ENCODE measurements at regions not wholly inside any gene's neighbourhood (a gene's known extent, or its start where the extent isn't known, plus 50 kb on each side); places are given as distances from the start of the nearest gene placed in this dataset.
"Not testable (repeated sequence)": the region's sequence is repeated elsewhere in the genome, so short reads cannot be mapped to it uniquely, and the experiment has no call there.

DNA sequence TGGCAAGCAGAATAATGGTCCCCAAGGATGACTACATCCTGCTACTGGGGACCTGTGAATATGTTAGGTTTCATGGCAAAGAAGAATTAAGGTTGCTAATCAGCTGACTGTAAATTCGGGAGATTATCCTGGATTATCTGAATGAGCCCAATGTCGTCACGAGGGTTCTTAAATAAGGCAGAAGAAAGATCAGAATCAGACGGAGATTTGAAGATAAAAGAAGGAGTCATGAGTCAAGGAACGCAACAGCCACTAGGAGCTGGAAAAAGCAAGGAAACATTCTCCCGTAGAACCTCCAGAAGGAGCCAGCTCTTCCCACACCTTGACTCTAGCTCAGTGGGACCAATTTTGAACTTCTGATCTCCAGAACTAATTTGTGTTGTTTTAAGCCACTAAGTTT lies 82.9 kb upstream of the APBB1IP start:
- TF ChIP-seq GATA1 (IDR thresholded peaks at IDR 0.05; ENCODE audit: low read depth, low read length) (no peak), POLR2A (IDR thresholded peaks at IDR 0.05; ENCODE audit: low read length) (no peak)
- no peak for DNase-seq

DNA sequence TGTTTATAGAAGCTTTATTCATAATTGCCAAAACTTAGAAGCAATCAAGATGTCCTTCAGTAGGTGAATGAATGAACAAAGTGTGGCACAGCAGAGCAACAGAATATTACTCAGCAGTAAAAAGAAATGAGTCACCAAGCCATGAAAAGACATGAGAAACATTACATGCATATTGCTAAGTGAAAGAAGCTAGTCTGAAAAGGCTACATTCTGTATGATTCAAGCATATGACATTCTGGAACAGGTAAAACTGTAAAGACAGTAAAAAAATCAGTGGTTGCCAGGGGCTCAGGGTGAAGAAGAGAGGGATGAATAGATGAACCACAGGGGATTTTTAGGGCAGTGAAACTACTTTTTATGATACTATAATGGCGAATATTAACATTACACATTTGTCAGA lies 80.9 kb upstream of the APBB1IP start:
- no peak for TF ChIP-seq POLR2A (IDR thresholded peaks at IDR 0.05; ENCODE audit: low read length)
- no peak for TF ChIP-seq GATA1 (IDR thresholded peaks at IDR 0.05; ENCODE audit: low read depth, low read length)

GRCh38 chr10:26358071-26358470 lies 80.1 kb upstream of the APBB1IP start:
- TF ChIP-seq POLR2A (IDR thresholded peaks at IDR 0.05; ENCODE audit: low read length) (no peak), GATA1 (IDR thresholded peaks at IDR 0.05; ENCODE audit: low read depth, low read length) (no peak)
- no peak for DNase-seq

More for the DNA sequence above, 80.9 kb upstream of the APBB1IP start:
- DNase-seq: no peak

DNA sequence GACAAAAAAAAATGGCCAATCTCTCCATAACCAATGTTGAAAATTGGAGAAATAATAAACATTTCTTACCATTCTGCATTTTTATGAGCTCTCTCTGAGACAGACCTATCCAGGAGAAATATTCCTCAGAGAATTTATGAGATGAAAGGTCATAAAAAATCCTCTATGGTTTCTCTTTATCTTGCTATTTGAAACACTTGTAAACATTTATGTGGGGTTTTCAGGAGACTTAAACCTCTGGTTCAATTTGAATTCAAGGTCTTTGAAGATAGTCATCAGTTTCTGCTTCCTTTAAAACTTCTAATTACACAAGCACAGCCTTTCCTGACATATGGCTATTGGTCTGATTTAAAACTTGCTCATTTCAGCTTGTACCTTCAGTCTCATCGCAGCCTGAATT lies 78.5 kb upstream of the APBB1IP start:
- TF ChIP-seq GATA1 (IDR thresholded peaks at IDR 0.05; ENCODE audit: low read depth, low read length) (no peak), POLR2A (IDR thresholded peaks at IDR 0.05; ENCODE audit: low read length) (no peak)
- no peak for DNase-seq

DNA sequence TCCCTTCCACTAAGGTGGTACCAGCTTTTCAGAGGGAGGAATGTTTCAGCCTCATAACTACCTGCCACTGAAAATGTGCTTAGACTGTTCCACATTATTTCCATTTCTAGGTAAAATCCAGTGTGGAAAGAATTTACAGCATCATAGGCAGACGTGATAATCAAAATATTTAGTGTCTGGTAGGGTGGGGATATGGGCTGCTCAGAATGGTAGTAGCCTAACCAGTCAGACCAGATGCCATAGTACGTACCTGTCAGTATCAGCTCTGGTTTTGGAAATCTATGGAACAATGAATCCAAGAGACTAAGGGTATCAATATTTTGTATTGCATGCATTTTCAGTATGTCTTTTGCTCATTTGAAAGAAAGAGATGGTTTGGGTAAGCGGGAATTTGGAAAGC lies 76.8 kb upstream of the APBB1IP start:
- TF ChIP-seq POLR2A (IDR thresholded peaks at IDR 0.05; ENCODE audit: low read length): no peak
- no peak for TF ChIP-seq GATA1 (IDR thresholded peaks at IDR 0.05; ENCODE audit: low read depth, low read length)
- DNase-seq: no peak

DNA sequence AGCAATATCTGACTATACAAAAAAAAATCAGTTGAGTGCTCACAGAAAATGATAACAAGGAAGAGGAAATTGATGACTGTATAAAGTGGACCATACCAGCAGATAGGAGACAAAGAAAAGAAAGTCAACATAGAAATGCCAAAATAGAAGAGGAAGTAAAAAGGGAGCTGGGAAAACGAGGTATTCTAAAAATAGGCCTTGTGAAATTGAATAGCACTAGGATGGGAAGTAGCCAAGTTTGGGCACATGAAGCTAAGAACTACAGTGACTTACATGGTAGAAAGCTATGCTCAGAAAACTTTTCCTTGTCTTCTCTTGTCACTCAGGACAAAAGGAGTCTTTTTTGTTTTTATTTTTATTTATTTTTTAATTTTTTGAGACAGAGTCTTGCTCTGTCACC lies 76.2 kb upstream of the APBB1IP start:
- DNase-seq: no peak
- no peak for TF ChIP-seq POLR2A (IDR thresholded peaks at IDR 0.05; ENCODE audit: low read length)
- TF ChIP-seq GATA1 (IDR thresholded peaks at IDR 0.05; ENCODE audit: low read depth, low read length): no peak

DNA sequence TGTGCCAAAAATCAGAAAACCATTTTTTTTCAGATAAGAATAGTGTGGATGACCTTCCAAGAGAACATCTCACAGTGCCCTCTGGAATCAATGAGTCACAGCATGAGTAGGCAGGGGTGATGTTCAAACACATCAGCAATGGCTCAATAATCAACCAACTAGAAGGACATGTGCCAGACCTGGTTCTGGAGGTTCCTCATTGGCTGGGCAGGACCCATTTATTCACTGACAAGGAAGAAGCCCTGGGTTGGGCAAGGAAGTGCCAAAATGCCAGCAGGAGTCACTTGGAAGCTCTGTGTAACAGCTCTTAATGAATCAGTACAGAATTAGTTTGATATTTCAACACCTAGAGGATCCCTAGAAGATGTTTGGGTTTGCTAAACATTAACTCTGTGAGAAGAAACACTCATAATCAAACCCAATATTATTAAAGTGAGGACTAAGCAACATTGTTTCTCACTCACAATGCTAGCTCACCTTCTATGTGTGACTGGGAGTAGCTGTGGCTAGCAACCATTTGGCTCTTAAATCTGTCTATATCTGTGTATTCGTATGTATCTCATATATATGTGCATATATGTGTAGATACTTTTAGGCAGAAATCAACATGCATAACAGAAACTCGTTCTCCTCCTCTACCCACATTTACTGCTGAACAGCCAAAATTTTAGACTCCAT lies 72.3 kb upstream of the APBB1IP start:
- no peak for DNase-seq

DNA sequence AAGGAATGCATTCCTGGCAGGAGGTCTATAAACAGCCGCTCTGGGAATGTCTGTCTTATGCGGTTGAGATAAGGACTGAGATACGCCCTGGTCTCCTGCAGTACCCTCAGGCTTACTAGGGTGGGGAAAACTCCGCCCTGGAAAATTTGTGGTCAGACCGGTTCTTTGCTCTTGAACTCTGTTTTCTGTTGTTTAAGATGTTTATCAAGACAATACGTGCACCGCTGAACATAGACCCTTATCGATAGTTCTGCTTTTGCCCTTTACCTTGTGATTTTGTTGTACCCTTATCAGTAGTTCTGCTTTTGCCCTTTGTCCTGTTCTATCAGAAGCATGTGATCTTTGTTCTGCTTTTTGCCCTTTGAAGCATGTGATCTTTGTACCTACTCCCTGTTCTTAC lies 71.1 kb upstream of the APBB1IP start:
- not testable (repeated sequence) for DNase-seq

More for the DNA sequence above, 72.3 kb upstream of the APBB1IP start:
- TF ChIP-seq POLR2A (IDR thresholded peaks at IDR 0.05; ENCODE audit: low read length): no peak
- no peak for TF ChIP-seq GATA1 (IDR thresholded peaks at IDR 0.05; ENCODE audit: low read depth, low read length)

DNA sequence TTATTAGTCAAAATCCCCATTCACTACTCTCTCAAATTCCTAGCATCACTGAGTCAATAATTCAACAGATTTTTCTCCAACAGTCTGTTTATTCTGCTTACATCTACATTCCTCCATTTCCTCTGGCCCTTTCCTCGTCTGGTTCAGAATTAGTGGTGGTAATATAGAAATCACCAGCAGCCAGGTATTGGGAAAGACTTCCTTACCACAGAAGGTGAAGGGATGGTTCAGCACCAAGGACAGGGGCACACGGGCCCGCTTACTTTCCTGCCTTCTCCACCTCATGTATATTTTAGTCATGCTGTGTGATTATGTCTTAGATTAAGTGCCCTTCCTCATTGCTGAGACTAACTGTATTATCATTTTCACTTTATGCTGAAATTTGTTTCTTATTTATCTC lies 70.4 kb upstream of the APBB1IP start:
- peak; percentile 10 to 15 for DNase-seq
- TF ChIP-seq POLR2A (IDR thresholded peaks at IDR 0.05; ENCODE audit: low read length) (no peak), GATA1 (IDR thresholded peaks at IDR 0.05; ENCODE audit: low read depth, low read length) (no peak)

- no peak for DNase-seq
- TF ChIP-seq GATA1 (IDR thresholded peaks at IDR 0.05; ENCODE audit: low read depth, low read length): no peak
- TF ChIP-seq POLR2A (IDR thresholded peaks at IDR 0.05; ENCODE audit: low read length): no peak
These were observed 69.7 kb upstream of the APBB1IP start for GRCh38 chr10:26368463-26368862.

DNA sequence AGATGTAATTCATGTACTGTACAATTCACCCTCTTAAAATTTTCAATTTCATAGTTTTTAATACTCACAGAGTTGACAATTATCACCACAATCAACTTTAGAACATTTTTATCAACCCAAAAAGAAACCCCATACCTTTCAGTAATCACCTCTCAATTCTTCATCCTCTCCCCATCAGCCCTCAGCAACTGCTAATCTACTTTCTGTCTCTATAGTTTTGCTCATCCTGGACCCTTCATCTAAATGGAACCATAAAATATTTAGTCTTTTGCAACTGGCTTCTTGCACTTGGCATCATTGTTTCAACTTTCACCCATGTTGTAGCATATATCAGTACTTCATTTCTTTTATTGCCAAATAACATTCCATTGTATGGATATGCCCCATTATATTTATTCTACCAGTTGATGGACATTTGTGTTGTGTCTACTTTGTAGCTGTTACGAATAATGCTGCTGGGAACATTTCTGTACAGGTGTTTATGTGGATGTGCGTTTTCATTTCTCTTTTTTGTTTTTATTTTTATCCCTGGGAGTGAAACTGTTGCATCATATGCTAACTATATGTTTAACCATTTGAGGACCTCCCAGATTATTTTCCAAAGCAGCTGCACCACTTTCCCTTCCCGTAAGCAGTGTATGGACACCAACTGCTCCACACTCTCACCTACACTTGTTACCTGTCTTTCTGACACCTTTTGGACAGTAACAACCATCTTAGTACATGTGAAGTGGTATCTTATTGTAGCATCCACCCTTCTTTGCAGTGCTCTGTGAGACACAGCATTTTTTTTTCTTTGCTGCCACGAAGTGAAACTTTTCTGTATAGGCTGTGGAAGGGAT lies 65.4 kb upstream of the APBB1IP start:
- DNase-seq: no peak
- no peak for TF ChIP-seq GATA1 (IDR thresholded peaks at IDR 0.05; ENCODE audit: low read depth, low read length)

- TF ChIP-seq GATA1 (IDR thresholded peaks at IDR 0.05; ENCODE audit: low read depth, low read length) (no peak), POLR2A (IDR thresholded peaks at IDR 0.05; ENCODE audit: low read length) (no peak)
- no peak for DNase-seq
These were observed 63.7 kb upstream of the APBB1IP start for GRCh38 chr10:26374426-26374825.

- DNase-seq: peak in 1 of 2 experiments; percentile 25
These were observed 60.8 kb upstream of the APBB1IP start for GRCh38 chr10:26377224-26377810.

DNA sequence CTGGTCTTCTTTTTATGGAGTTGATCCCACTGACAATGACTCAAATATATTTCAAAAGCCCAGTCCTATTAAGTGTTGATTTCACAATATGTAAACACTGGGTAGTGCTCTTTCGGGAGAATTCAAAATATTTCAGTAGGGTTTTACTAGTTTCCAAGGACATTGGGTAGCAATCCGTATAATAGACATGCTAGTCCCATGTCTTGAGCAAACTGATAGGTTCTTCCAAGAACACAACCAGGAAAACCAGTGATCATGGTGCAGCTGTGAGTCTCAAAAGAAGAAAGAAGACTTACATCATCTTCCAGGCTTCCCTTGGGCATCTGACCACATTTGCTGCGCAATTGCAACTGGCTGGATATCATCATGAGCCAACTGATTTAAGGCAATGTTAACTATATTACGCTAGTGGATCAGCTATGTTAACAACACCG lies 59.3 kb upstream of the APBB1IP start:
- no peak for DNase-seq
- TF ChIP-seq POLR2A (IDR thresholded peaks at IDR 0.05; ENCODE audit: low read length) (no peak), GATA1 (IDR thresholded peaks at IDR 0.05; ENCODE audit: low read depth, low read length) (no peak)

GRCh38 chr10:26380815-26381214 lies 57.3 kb upstream of the APBB1IP start:
- no peak for TF ChIP-seq POLR2A (IDR thresholded peaks at IDR 0.05; ENCODE audit: low read length)
- no peak for TF ChIP-seq GATA1 (IDR thresholded peaks at IDR 0.05; ENCODE audit: low read depth, low read length)
- DNase-seq: peak in 1 of 2 experiments; percentile 2
